ENCODE measurements at regions not wholly inside any gene's neighbourhood (a gene's known extent, or its start where the extent isn't known, plus 50 kb on each side); places are given as distances from the start of the nearest gene placed in this dataset.

DNA sequence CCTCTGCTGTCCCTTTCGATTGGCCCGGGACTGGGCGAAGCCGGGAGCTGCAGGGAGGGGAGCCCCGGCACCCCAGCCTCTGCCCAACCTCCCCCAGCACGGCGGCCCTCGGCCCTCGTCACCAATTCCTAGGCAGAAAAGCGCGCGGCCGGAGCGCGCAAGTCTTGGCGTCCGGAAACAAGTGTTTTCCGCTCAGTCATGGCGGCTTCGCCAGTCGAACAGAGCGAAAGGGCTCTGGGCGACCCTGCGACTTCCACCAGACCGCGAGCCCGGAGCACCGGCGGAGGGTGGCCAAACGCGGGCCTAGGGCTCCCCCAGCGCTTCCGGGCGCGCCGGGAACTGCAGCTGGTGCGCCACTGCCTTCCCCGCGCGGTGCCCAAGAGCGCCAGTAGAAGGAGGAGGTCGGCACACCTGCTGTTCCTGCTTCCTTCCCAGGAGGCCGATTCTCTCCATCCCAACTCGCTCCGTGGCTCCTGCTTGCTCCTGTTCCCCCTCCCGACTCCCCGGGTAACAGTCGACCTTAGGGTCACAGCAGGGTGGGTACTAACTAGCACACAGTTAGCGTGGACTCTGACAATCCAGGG is 729.9 kb downstream of the ZWINT start:
- no peak overlapping the region for H3K18ac ChIP-seq (ENCODE audit: low read length)
- peak in 1 of 2 donors; percentile 3 for DNase-seq
- H3K4ac ChIP-seq (ENCODE audit: low read depth, low read length): no peak overlapping the region
- no peaks in the 10 kb centered on the region for H3K36me3 ChIP-seq (ENCODE audit: control insufficient read depth in 1 of 2, insufficient read depth in 2 of 2, low read length in 2 of 2)
- H3K79me2 ChIP-seq (ENCODE audit: control insufficient read depth, insufficient read depth, low read length, poor library complexity): no peaks in the 10 kb centered on the region
- peak overlapping the region; percentile 96 for H3K4me2 ChIP-seq (ENCODE audit: low read length)
- H4K8ac ChIP-seq (ENCODE audit: low read depth, low read length): no peak overlapping the region
- no peaks in the 10 kb centered on the region for H3K9me3 ChIP-seq (ENCODE audit: insufficient read depth, low read depth, low read length)
- H3K27ac ChIP-seq (ENCODE audit: low read depth, low read length): no peak overlapping the region
- WGBS (ENCODE audit: extremely low coverage, insufficient coverage, insufficient read length): no CpG with 5 or more reads among the region's 49 CpGs
- H3K23ac ChIP-seq (ENCODE audit: low read length): no peak overlapping the region
- peaks cover 10 to 12% of the 10 kb centered on the region in 2 experiments for H3K4me1 ChIP-seq (ENCODE audit: control insufficient read depth in 1 of 2, insufficient read depth in 2 of 2, low read length in 2 of 2)
- peak overlapping the region; percentile 9 for H3K14ac ChIP-seq (ENCODE audit: low read length)
- H2BK12ac ChIP-seq (ENCODE audit: low read length): no peak overlapping the region
- no peak overlapping the region for H4K12ac ChIP-seq (ENCODE audit: low read depth, low read length)
- H3K9ac ChIP-seq (ENCODE audit: low read length): no peak overlapping the region
- H2BK120ac ChIP-seq (ENCODE audit: insufficient read depth, low read length, poor library complexity): no peak overlapping the region
- no peak overlapping the region for H4K91ac ChIP-seq (ENCODE audit: low read depth, low read length)
- peaks cover 7% of the 10 kb centered on the region for H3K27me3 ChIP-seq (ENCODE audit: insufficient read depth, low read length)
- peak overlapping the region; percentile 73 for H3K4me3 ChIP-seq (ENCODE audit: low read depth, low read length)
- H2BK5ac ChIP-seq (ENCODE audit: low read depth, low read length, poor library complexity): no peak overlapping the region
- peak overlapping the region; percentile 32 for H2AFZ ChIP-seq (ENCODE audit: insufficient read depth, low read length, poor library complexity)
- no peak overlapping the region for H2AK5ac ChIP-seq (ENCODE audit: low read length)
- H3K79me1 ChIP-seq (ENCODE audit: low read length): no peaks in the 10 kb centered on the region

DNA sequence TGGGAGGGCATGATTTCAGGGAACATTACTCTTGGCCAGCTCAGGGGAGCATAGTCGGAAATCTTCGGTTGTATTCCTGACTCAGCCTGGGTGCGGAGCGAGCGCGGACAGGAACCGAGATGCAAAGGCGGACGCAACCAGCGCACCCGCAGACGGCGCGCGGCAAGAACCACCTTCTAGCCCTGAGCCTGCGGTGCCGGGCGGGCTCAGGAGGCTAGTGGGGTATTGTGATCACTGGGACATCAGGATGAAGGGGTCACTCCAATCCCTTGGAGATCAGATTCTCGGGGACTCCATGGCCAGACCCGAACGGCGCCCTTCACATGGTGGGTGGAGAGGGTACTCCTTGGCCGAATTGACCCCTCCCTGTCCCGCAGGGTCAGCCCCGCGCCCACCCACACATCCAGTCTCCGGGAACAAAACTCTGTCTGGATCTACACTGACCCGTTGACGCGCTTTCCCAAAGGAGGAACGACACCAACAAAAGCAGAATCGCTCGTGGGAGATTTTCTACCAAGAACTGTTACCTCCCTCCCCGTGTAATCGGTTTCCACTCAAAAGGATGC is 730.5 kb downstream of the ZWINT start:
- H3K27me3 ChIP-seq (ENCODE audit: insufficient read depth, low read length): peaks cover 7% of the 10 kb centered on the region
- H3K23ac ChIP-seq (ENCODE audit: low read length): no peak overlapping the region
- no peaks in the 10 kb centered on the region for H3K79me2 ChIP-seq (ENCODE audit: control insufficient read depth, insufficient read depth, low read length, poor library complexity)
- no peak overlapping the region for H2BK12ac ChIP-seq (ENCODE audit: low read length)
- H3K18ac ChIP-seq (ENCODE audit: low read length): no peak overlapping the region
- H2AFZ ChIP-seq (ENCODE audit: insufficient read depth, low read length, poor library complexity): peak overlapping the region; percentile 32
- no peak overlapping the region for H4K12ac ChIP-seq (ENCODE audit: low read depth, low read length)
- no CpG with 5 or more reads among the region's 35 CpGs for WGBS (ENCODE audit: extremely low coverage, insufficient coverage, insufficient read length)
- peak overlapping the region; percentile 96 for H3K4me2 ChIP-seq (ENCODE audit: low read length)
- no peak overlapping the region for H2AK5ac ChIP-seq (ENCODE audit: low read length)
- no peak overlapping the region for H3K9ac ChIP-seq (ENCODE audit: low read length)
- H4K8ac ChIP-seq (ENCODE audit: low read depth, low read length): no peak overlapping the region
- no peak overlapping the region for H3K27ac ChIP-seq (ENCODE audit: low read depth, low read length)
- no peak overlapping the region for H2BK5ac ChIP-seq (ENCODE audit: low read depth, low read length, poor library complexity)
- no peak overlapping the region for H4K91ac ChIP-seq (ENCODE audit: low read depth, low read length)
- H3K4me3 ChIP-seq (ENCODE audit: low read depth, low read length): peak overlapping the region; percentile 73
- peaks cover 10 to 12% of the 10 kb centered on the region in 2 experiments for H3K4me1 ChIP-seq (ENCODE audit: control insufficient read depth in 1 of 2, insufficient read depth in 2 of 2, low read length in 2 of 2)
- H3K14ac ChIP-seq (ENCODE audit: low read length): peak overlapping the region; percentile 9
- no peaks in the 10 kb centered on the region for H3K79me1 ChIP-seq (ENCODE audit: low read length)
- no peak overlapping the region for H2BK120ac ChIP-seq (ENCODE audit: insufficient read depth, low read length, poor library complexity)
- no peak overlapping the region for H3K4ac ChIP-seq (ENCODE audit: low read depth, low read length)
- no peaks in the 10 kb centered on the region for H3K36me3 ChIP-seq (ENCODE audit: control insufficient read depth in 1 of 2, insufficient read depth in 2 of 2, low read length in 2 of 2)
- no peaks in the 10 kb centered on the region for H3K9me3 ChIP-seq (ENCODE audit: insufficient read depth, low read depth, low read length)
- DNase-seq: no peak

GRCh38 chr10:55629793-55630490 is 731.1 kb downstream of the ZWINT start:
- no peak for DNase-seq
- Histone ChIP-seq H2BK120ac (ENCODE audit: insufficient read depth, low read length, poor library complexity) (no peak overlapping the region), H3K4me2 (ENCODE audit: low read length) (peak overlapping the region; percentile 96), H3K9ac (ENCODE audit: low read length) (no peak overlapping the region), H3K4ac (ENCODE audit: low read depth, low read length) (no peak overlapping the region), H4K12ac (ENCODE audit: low read depth, low read length) (no peak overlapping the region), H2BK5ac (ENCODE audit: low read depth, low read length, poor library complexity) (no peak overlapping the region), H4K91ac (ENCODE audit: low read depth, low read length) (no peak overlapping the region), H3K9me3 (ENCODE audit: insufficient read depth, low read depth, low read length) (no peaks in the 10 kb centered on the region), H2BK12ac (ENCODE audit: low read length) (no peak overlapping the region), H2AFZ (ENCODE audit: insufficient read depth, low read length, poor library complexity) (no peak overlapping the region), H3K27me3 (ENCODE audit: insufficient read depth, low read length) (peaks cover 7% of the 10 kb centered on the region), H3K4me3 (ENCODE audit: low read depth, low read length) (peak overlapping the region; percentile 73), H2AK5ac (ENCODE audit: low read length) (no peak overlapping the region), H3K27ac (ENCODE audit: low read depth, low read length) (no peak overlapping the region), H3K4me1 (ENCODE audit: control insufficient read depth in 1 of 2, insufficient read depth in 2 of 2, low read length in 2 of 2) (peaks cover 10 to 12% of the 10 kb centered on the region in 2 experiments), H3K18ac (ENCODE audit: low read length) (no peak overlapping the region), H3K14ac (ENCODE audit: low read length) (no peak overlapping the region), H3K79me1 (ENCODE audit: low read length) (no peaks in the 10 kb centered on the region), H3K79me2 (ENCODE audit: control insufficient read depth, insufficient read depth, low read length, poor library complexity) (no peaks in the 10 kb centered on the region), H3K36me3 (ENCODE audit: control insufficient read depth in 1 of 2, insufficient read depth in 2 of 2, low read length in 2 of 2) (no peaks in the 10 kb centered on the region), H4K8ac (ENCODE audit: low read depth, low read length) (no peak overlapping the region), H3K23ac (ENCODE audit: low read length) (no peak overlapping the region)
- WGBS (ENCODE audit: extremely low coverage, insufficient coverage, insufficient read length): no CpG with 5 or more reads among the region's 21 CpGs

- no peak overlapping the region for H3K18ac ChIP-seq (ENCODE audit: low read length)
- no peak overlapping the region for H3K9ac ChIP-seq (ENCODE audit: low read length)
- H3K79me1 ChIP-seq (ENCODE audit: low read length): no peaks in the 10 kb centered on the region
- H4K91ac ChIP-seq (ENCODE audit: low read depth, low read length): no peak overlapping the region
- H2AFZ ChIP-seq (ENCODE audit: insufficient read depth, low read length, poor library complexity): no peak overlapping the region
- H2BK5ac ChIP-seq (ENCODE audit: low read depth, low read length, poor library complexity): no peak overlapping the region
- H3K4me3 ChIP-seq (ENCODE audit: low read depth, low read length): peak overlapping the region; percentile 59
- DNase-seq: no peak
- H3K36me3 ChIP-seq (ENCODE audit: control insufficient read depth in 1 of 2, insufficient read depth in 2 of 2, low read length in 2 of 2): no peaks in the 10 kb centered on the region
- no peak overlapping the region for H2BK120ac ChIP-seq (ENCODE audit: insufficient read depth, low read length, poor library complexity)
- H3K27me3 ChIP-seq (ENCODE audit: insufficient read depth, low read length): peaks cover 7% of the 10 kb centered on the region
- no peaks in the 10 kb centered on the region for H3K79me2 ChIP-seq (ENCODE audit: control insufficient read depth, insufficient read depth, low read length, poor library complexity)
- no peak overlapping the region for H3K4ac ChIP-seq (ENCODE audit: low read depth, low read length)
- H4K12ac ChIP-seq (ENCODE audit: low read depth, low read length): no peak overlapping the region
- H2BK12ac ChIP-seq (ENCODE audit: low read length): no peak overlapping the region
- H4K8ac ChIP-seq (ENCODE audit: low read depth, low read length): no peak overlapping the region
- no peaks in the 10 kb centered on the region for H3K9me3 ChIP-seq (ENCODE audit: insufficient read depth, low read depth, low read length)
- no CpG with 5 or more reads among the region's 30 CpGs for WGBS (ENCODE audit: extremely low coverage, insufficient coverage, insufficient read length)
- H3K14ac ChIP-seq (ENCODE audit: low read length): no peak overlapping the region
- H3K4me1 ChIP-seq (ENCODE audit: control insufficient read depth in 1 of 2, insufficient read depth in 2 of 2, low read length in 2 of 2): peaks cover 10 to 12% of the 10 kb centered on the region in 2 experiments
- no peak overlapping the region for H2AK5ac ChIP-seq (ENCODE audit: low read length)
- no peak overlapping the region for H3K23ac ChIP-seq (ENCODE audit: low read length)
- H3K4me2 ChIP-seq (ENCODE audit: low read length): peak overlapping the region; percentile 84
- H3K27ac ChIP-seq (ENCODE audit: low read depth, low read length): no peak overlapping the region
These were observed 732.8 kb downstream of the ZWINT start for GRCh38 chr10:55628260-55628701.

Data from trophoblast cell (in vitro differentiated cells and primary cell).